Spleen (tissue), 11 donors: ENCODE measurements at regions not wholly inside any gene's neighbourhood (a gene's known extent, or its start where the extent isn't known, plus 50 kb on each side); places are given as distances from the start of the nearest gene placed in this dataset.

Source experiments
- DNase-seq: peaks from one replicate; pipeline ENCODE4 v3.0.0-alpha.2; 2020
- H3K27ac ChIP-seq, 8 donors: fragments of 200-600 bp; sonication (generic) in 7 of 8; 1 replicate in 4 of 8; 2 replicates in 4 of 8; pipeline versions ENCODE4 v1.5.0 to v1.8.0; 2016 to 2021; ENCODE audit warnings: inconsistent platforms in 4 of 8, mild to moderate bottlenecking in 4 of 8, moderate library complexity in 1 of 8
- H3K27me3 ChIP-seq, 7 donors: fragments of 200-600 bp; sonication (generic) in 6 of 7; replicated peaks in 1 of 7; 1 replicate in 4 of 7; 2 replicates in 3 of 7; pipeline versions ENCODE4 v1.5.0 to v1.8.0; 2016 to 2021; ENCODE audit warnings: inconsistent platforms in 3 of 7, mild to moderate bottlenecking in 1 of 7
- H3K36me3 ChIP-seq, 6 donors: fragments of 200-600 bp; sonication (generic) in 5 of 6; 1 replicate in 4 of 6; 2 replicates in 2 of 6; pipeline versions ENCODE4 v1.5.0 to v1.8.0; 2016 to 2021; ENCODE audit warnings: inconsistent platforms in 2 of 6
- H3K4me1 ChIP-seq, 6 donors: fragments of 200-600 bp; sonication (generic) in 5 of 6; 1 replicate in 3 of 6; 2 replicates in 3 of 6; pipeline versions ENCODE4 v1.5.0 to v1.8.0; 2016 to 2021; ENCODE audit warnings: inconsistent platforms in 3 of 6
- H3K4me3 ChIP-seq, 8 donors: fragments of 200-600 bp; sonication (generic) in 7 of 8; 1 replicate in 4 of 8; 2 replicates in 4 of 8; pipeline versions ENCODE4 v1.5.0 to v1.8.0; 2016 to 2021; ENCODE audit warnings: inconsistent platforms in 4 of 8, mild to moderate bottlenecking in 4 of 8, moderate library complexity in 2 of 8
- H3K9me3 ChIP-seq, 8 donors: fragments of 200-600 bp; sonication (generic) in 7 of 8; 1 replicate in 4 of 8; 2 replicates in 4 of 8; pipeline versions ENCODE4 v1.5.0 to v1.8.0; 2016 to 2021; ENCODE audit warnings: inconsistent platforms in 4 of 8
- CTCF ChIP-seq, 11 experiments: fragments of 200-600 bp in 7 of 11; fragments of 450-650 bp in 4 of 11; sonication (generic) in 4 of 11; IDR thresholded peaks in 8 of 11; conservative IDR thresholded peaks in 3 of 11; 1 replicate in 7 of 11; 2 replicates in 4 of 11; pipeline versions ENCODE4 v1.4.0 to v1.8.0; 2016 to 2021; ENCODE audit warnings: antibody characterized with exemption in 11 of 11, inconsistent platforms in 4 of 11, mild to moderate bottlenecking in 1 of 11
- POLR2A ChIP-seq, 3 donors: fragments of 450-650 bp; IDR thresholded peaks; one replicate each; pipeline ENCODE4 v1.5.1; 2017; ENCODE audit warnings: antibody characterized with exemption in 3 of 3, mild to moderate bottlenecking in 1 of 3
- POLR2AphosphoS5 ChIP-seq, 3 donors: sonication (generic); formaldehyde crosslinking; IDR thresholded peaks; one replicate each; pipeline ENCODE4 v1.5.1; 2017; ENCODE audit warnings: antibody characterized with exemption in 3 of 3
- WGBS, 5 donors: extraction: QIAGEN DNeasy Blood & Tissue Kit in 3 of 5; methylation state at CpG; one replicate each; pipeline versions ENCODE4 v1.1.5 to v1.1.7; 2013 to 2018; 5-methylcytosine and 5-hydroxymethylcytosine counted together
- intact Hi-C: fragments of 100-400 bp; cut with DNase I; formaldehyde crosslinking; loops from one replicate; pipeline ENCODE4 v1.15.0; 2023; ENCODE audit warnings: low total_unique reads
- donor health status: healthy with polysubstance abuse.
- donor health status: DM: no; HTN: no; CAD: no; lungs with moderate emphysema.
- donor health status: DM: no; HTN: no; CAD: no.
- donor health status: Bipolar disorder and iron deficiency.
- donor health status: healthy.
- donor health status: DM: no; HTN: no; CAD: no.
- donor health status: DM: yes; HTN: yes; CAD: no.

GRCh38 chr2:12948231-12948960, 231.7 kb downstream of the TRIB2 start:
- H3K36me3 ChIP-seq, result no peaks in the 10 kb centered on the region
- no peaks in the 10 kb centered on the region for H3K4me1 ChIP-seq
- peaks cover 0 to 11% (median 0%) of the 10 kb centered on the region in 7 donors for H3K27me3 ChIP-seq
- 69 to 83% (median 79%) methylated on average over 9 of the region's 9 CpGs for WGBS, 5 donors
- intact Hi-C loops, result no loop called here
- H3K4me3 ChIP-seq, result no peak overlapping the region
- H3K9me3 ChIP-seq, result no peaks in the 10 kb centered on the region
- peak overlapping the region in 3 of 8 donors; percentile 10 to 48 (median 11) for H3K27ac ChIP-seq
- TF ChIP-seq CTCF (IDR thresholded peaks at IDR 0.05 in 8 of 11, conservative IDR thresholded peaks at IDR 0.05 in 3 of 11) (no peak), POLR2AphosphoS5 (IDR thresholded peaks at IDR 0.05) (no peak)
- DNase-seq, result no peak

GRCh38 chr2:12948961-12949353, 232.2 kb downstream of the TRIB2 start:
- 54 to 79% (median 64%) methylated on average over 2 of the region's 2 CpGs for WGBS, 5 donors
- no peaks in the 10 kb centered on the region for H3K36me3 ChIP-seq
- H3K27ac ChIP-seq, result peak overlapping the region in 3 of 8 donors; percentile 10 to 48 (median 11)
- no peak overlapping the region for H3K4me3 ChIP-seq
- no peak for TF ChIP-seq POLR2A (IDR thresholded peaks at IDR 0.05)
- TF ChIP-seq CTCF (IDR thresholded peaks at IDR 0.05 in 8 of 11, conservative IDR thresholded peaks at IDR 0.05 in 3 of 11), result no peak
- no peak for TF ChIP-seq POLR2AphosphoS5 (IDR thresholded peaks at IDR 0.05)
- peaks cover 0 to 16% (median 0%) of the 10 kb centered on the region in 7 donors for H3K27me3 ChIP-seq
- no peaks in the 10 kb centered on the region for H3K9me3 ChIP-seq
- DNase-seq, result no peak
- no peaks in the 10 kb centered on the region for H3K4me1 ChIP-seq
- intact Hi-C loops, result no loop called here

- DNase-seq, result no peak
- no peak for TF ChIP-seq POLR2A (IDR thresholded peaks at IDR 0.05)
- no peak for TF ChIP-seq CTCF (IDR thresholded peaks at IDR 0.05 in 8 of 11, conservative IDR thresholded peaks at IDR 0.05 in 3 of 11)
- TF ChIP-seq POLR2AphosphoS5 (IDR thresholded peaks at IDR 0.05), result no peak
- WGBS, 5 donors, result 20 to 57% (median 45%) methylated on average over 1 of the region's 1 CpG
These were observed 232.7 kb downstream of the TRIB2 start for GRCh38 chr2:12949406-12949805.

GRCh38 chr2:12950174-12950573, 233.4 kb downstream of the TRIB2 start:
- H3K9me3 ChIP-seq, result no peaks in the 10 kb centered on the region
- no peak overlapping the region for H3K27ac ChIP-seq
- DNase-seq, result no peak
- peaks cover 0 to 16% (median 0%) of the 10 kb centered on the region in 7 donors for H3K27me3 ChIP-seq
- H3K4me1 ChIP-seq, result no peaks in the 10 kb centered on the region
- H3K36me3 ChIP-seq, result no peaks in the 10 kb centered on the region
- TF ChIP-seq POLR2AphosphoS5 (IDR thresholded peaks at IDR 0.05), result no peak
- TF ChIP-seq CTCF (IDR thresholded peaks at IDR 0.05 in 8 of 11, conservative IDR thresholded peaks at IDR 0.05 in 3 of 11), result no peak
- TF ChIP-seq POLR2A (IDR thresholded peaks at IDR 0.05), result no peak
- WGBS, 5 donors, result 88 to 97% (median 94%) methylated on average over 3 of the region's 3 CpGs
- H3K4me3 ChIP-seq, result no peak overlapping the region
- intact Hi-C loops, result no loop called here

More at GRCh38 chr2:12949406-12949805, 232.7 kb downstream of the TRIB2 start:
- H3K4me1 ChIP-seq, result no peaks in the 10 kb centered on the region
- H3K4me3 ChIP-seq, result no peak overlapping the region
- H3K27ac ChIP-seq, result peak overlapping the region in 3 of 8 donors; percentile 10 to 48 (median 11)
- peaks cover 0 to 16% (median 0%) of the 10 kb centered on the region in 7 donors for H3K27me3 ChIP-seq
- H3K9me3 ChIP-seq, result no peaks in the 10 kb centered on the region
- H3K36me3 ChIP-seq, result no peaks in the 10 kb centered on the region
- intact Hi-C loops, result no loop called here
